SK-N-SH (cell line): ENCODE measurements at regions not wholly inside any gene's neighbourhood (a gene's known extent, or its start where the extent isn't known, plus 50 kb on each side); places are given as distances from the start of the nearest gene placed in this dataset.
"Not testable (repeated sequence)": the region's sequence is repeated elsewhere in the genome, so short reads cannot be mapped to it uniquely, and the experiment has no call there.

Source experiments
- CTCF ChIA-PET: fragments of 300-600, 350-600 bp; formaldehyde crosslinking; extraction: SDS; loops from one replicate; lab custom pipeline; 2021; lab: Yijun Ruan, JAX
- POLR2A ChIA-PET: fragments of 350-600 bp; sonication (Branson Sonifier 250); formaldehyde crosslinking; extraction: SDS; loops from one replicate; lab custom pipeline; 2020; ENCODE audit warnings: antibody characterized with exemption, inconsistent platforms; lab: Yijun Ruan, JAX
- DNase-seq: peaks from one replicate; pipeline ENCODE4 v3.0.0; 2012
- H2AFZ ChIP-seq: fragments of 200-600 bp; sonication (generic); 2 replicates; pipeline ENCODE4 v1.8.1; 2016; ENCODE audit warnings: antibody characterized with exemption, mild to moderate bottlenecking, low read depth
- H3F3A ChIP-seq: fragments of 200-600 bp; sonication (generic); replicated peaks from 2 replicates; pipeline ENCODE3; 2016; ENCODE audit warnings: antibody characterized with exemption, mild to moderate bottlenecking; ENCODE audit not compliant: insufficient read depth
- H3K27ac ChIP-seq, 2 experiments: fragments of 200-500 bp in 1 of 2; fragments of 200-600 bp in 1 of 2; sonication (Bioruptor generic) in 1 of 2; sonication (generic), shearing (Covaris generic) in 1 of 2; 2 replicates each; pipeline versions ENCODE4 v1.5.1 to v1.6.1; 2014 to 2016; ENCODE audit warnings: low read depth in 2 of 2, inconsistent platforms in 1 of 2, low read length in 1 of 2, mild to moderate bottlenecking in 1 of 2, mixed read lengths in 1 of 2
- H3K27me3 ChIP-seq: fragments of 200-600 bp; sonication (generic), shearing (Covaris generic); 2 replicates; pipeline ENCODE4 v1.6.1; 2016; ENCODE audit warnings: mixed run types; ENCODE audit not compliant: insufficient read depth
- H3K36me3 ChIP-seq, 2 experiments: fragments of 200-500 bp in 1 of 2; fragments of 200-600 bp in 1 of 2; sonication (Bioruptor generic) in 1 of 2; sonication (generic) in 1 of 2; replicated peaks in 1 of 2; 2 replicates each; pipeline versions ENCODE3 to v1.5.1; 2014 to 2016; ENCODE audit warnings: low read length in 1 of 2, mild to moderate bottlenecking in 1 of 2; ENCODE audit not compliant: insufficient read depth in 2 of 2, control insufficient read depth in 1 of 2
- H3K4me1 ChIP-seq, 2 experiments: fragments of 200-500 bp in 1 of 2; fragments of 200-600 bp in 1 of 2; sonication (Bioruptor generic) in 1 of 2; sonication (generic), shearing (Covaris generic) in 1 of 2; 2 replicates each; pipeline versions ENCODE4 v1.5.1 to v1.6.1; 2014 to 2016; ENCODE audit warnings: low read depth in 1 of 2, low read length in 1 of 2, mixed run types in 1 of 2; ENCODE audit not compliant: insufficient read depth in 2 of 2, control insufficient read depth in 1 of 2
- H3K4me2 ChIP-seq: fragments of 200-600 bp; sonication (generic), shearing (Covaris generic); 2 replicates; pipeline ENCODE4 v1.6.1; 2017; ENCODE audit warnings: mixed run types
- H3K4me3 ChIP-seq, 2 experiments: fragments of 200-500 bp in 1 of 2; fragments of 200-600 bp in 1 of 2; sonication (Bioruptor generic) in 1 of 2; sonication (generic), shearing (Covaris generic) in 1 of 2; 2 replicates each; pipeline versions ENCODE4 v1.5.1 to v1.8.1; 2014 to 2016; ENCODE audit warnings: low read depth in 2 of 2, inconsistent platforms in 1 of 2, low read length in 1 of 2, mild to moderate bottlenecking in 1 of 2, mixed read lengths in 1 of 2, moderate library complexity in 1 of 2
- H3K79me2 ChIP-seq: fragments of 200-600 bp; sonication (generic); 2 replicates; pipeline ENCODE4 v1.8.1; 2017; ENCODE audit warnings: mild to moderate bottlenecking; ENCODE audit not compliant: insufficient read depth
- H3K9ac ChIP-seq: fragments of 200-600 bp; sonication (generic); 2 replicates; pipeline ENCODE4 v1.6.1; 2017; ENCODE audit warnings: mixed run types
- H3K9me2 ChIP-seq: fragments of 200-600 bp; sonication (generic); 2 replicates; pipeline ENCODE4 v1.6.1; 2017; ENCODE audit warnings: mixed run types
- H3K9me3 ChIP-seq: fragments of 200-600 bp; sonication (generic); 2 replicates; pipeline ENCODE4 v1.6.1; 2017; ENCODE audit warnings: mixed run types, mild to moderate bottlenecking, moderate library complexity
- H4K20me1 ChIP-seq: fragments of 200-600 bp; sonication (generic); 2 replicates; pipeline ENCODE4 v1.6.1; 2017; ENCODE audit warnings: mild to moderate bottlenecking, mixed run types; ENCODE audit not compliant: insufficient read depth
- CHD2 ChIP-seq: fragments of 150-350 bp; IDR thresholded peaks from 2 replicates; pipeline ENCODE4 v1.6.1; 2018; ENCODE audit warnings: low read length; ENCODE audit not compliant: partially characterized antibody
- EP300 ChIP-seq, 2 experiments: IDR thresholded peaks; 2 replicates each; pipeline versions ENCODE4 v1.4.0 to v1.6.1; 2012; ENCODE audit warnings: borderline replicate concordance in 1 of 2, low read depth in 1 of 2, low read length in 1 of 2
- EZH2phosphoT487 ChIP-seq: fragments of 200-600 bp; sonication (generic); IDR thresholded peaks from 2 replicates; pipeline ENCODE4 v1.6.1; 2017; ENCODE audit warnings: low read depth, mixed run types, mild to moderate bottlenecking, antibody characterized with exemption, moderate library complexity, borderline replicate concordance
- FOXJ3 ChIP-seq: sonication (generic); formaldehyde crosslinking; IDR thresholded peaks from 2 replicates; pipeline ENCODE4 v1.5.1; 2020; ENCODE audit warnings: mild to moderate bottlenecking, missing genetic modification reagents
- FOXM1 ChIP-seq: IDR thresholded peaks from 2 replicates; pipeline ENCODE4 v1.4.0; 2012; ENCODE audit warnings: low read depth, mild to moderate bottlenecking
- NRF1 ChIP-seq: IDR thresholded peaks from 2 replicates; pipeline ENCODE4 v1.6.1; 2012; ENCODE audit warnings: low read depth, mild to moderate bottlenecking, low read length
- RAD21 ChIP-seq: IDR thresholded peaks from 2 replicates; pipeline ENCODE4 v1.6.1; 2012; ENCODE audit warnings: mild to moderate bottlenecking, low read length
- RXRA ChIP-seq: IDR thresholded peaks from 2 replicates; pipeline ENCODE4 v1.4.0; 2012; ENCODE audit warnings: low read depth, mild to moderate bottlenecking, borderline replicate concordance
- SIN3A ChIP-seq: IDR thresholded peaks from 2 replicates; pipeline ENCODE4 v1.6.1; 2012; ENCODE audit warnings: low read depth, mild to moderate bottlenecking, low read length, moderate library complexity, borderline replicate concordance
- SMC3 ChIP-seq: IDR thresholded peaks from 2 replicates; pipeline ENCODE4 v1.6.1; 2012; ENCODE audit warnings: low read depth, low read length, improper control_type of control experiment
- WGBS: methylation state at CpG from one replicate; pipeline ENCODE4 v1.1.6; 2017; ENCODE audit warnings: low lambda C conversion rate; 5-methylcytosine and 5-hydroxymethylcytosine counted together
- TF ChIP-seq, protein P1 (sequence below): IDR thresholded peaks from 2 replicates; pipeline ENCODE4; 2012
- TF ChIP-seq, protein P2 (sequence below): IDR thresholded peaks from 2 replicates; pipeline ENCODE4 v1.4.0; 2012; ENCODE audit warnings: low read depth, borderline replicate concordance
- TF ChIP-seq, protein P3 (sequence below): IDR thresholded peaks from 2 replicates; pipeline ENCODE4 v1.4.0; 2012; ENCODE audit warnings: low read depth, borderline replicate concordance

DNA sequence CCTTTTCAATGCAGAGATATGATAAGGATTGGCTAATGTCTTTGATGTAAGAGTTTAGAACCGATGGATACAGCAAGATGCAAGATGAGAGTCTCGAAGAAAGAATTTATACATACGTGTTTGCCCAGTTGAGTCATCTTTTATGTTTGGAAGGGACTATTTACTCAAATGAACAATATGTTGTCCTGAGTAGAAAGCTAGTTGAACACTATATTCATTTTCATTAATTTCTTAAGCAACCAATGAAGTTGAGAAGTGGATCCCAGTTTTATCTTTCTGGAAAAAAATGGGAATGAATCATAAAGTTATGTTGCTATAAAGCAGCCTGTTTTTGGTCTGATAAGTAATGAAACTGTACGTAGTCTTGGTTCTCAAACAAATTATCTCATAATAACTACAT is 1431.7 kb upstream of the FLRT2 start:
- CTCF ChIA-PET = no interaction called here
- no peak for TF ChIP-seq CHD2
- TF ChIP-seq, protein P1, sequence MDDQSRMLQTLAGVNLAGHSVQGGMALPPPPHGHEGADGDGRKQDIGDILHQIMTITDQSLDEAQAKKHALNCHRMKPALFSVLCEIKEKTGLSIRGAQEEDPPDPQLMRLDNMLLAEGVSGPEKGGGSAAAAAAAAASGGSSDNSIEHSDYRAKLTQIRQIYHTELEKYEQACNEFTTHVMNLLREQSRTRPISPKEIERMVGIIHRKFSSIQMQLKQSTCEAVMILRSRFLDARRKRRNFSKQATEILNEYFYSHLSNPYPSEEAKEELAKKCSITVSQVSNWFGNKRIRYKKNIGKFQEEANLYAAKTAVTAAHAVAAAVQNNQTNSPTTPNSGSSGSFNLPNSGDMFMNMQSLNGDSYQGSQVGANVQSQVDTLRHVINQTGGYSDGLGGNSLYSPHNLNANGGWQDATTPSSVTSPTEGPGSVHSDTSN = no peak
- TF ChIP-seq EP300 (IDR thresholded peaks at IDR 0.05; ENCODE audit: borderline replicate concordance in 1 of 2, low read depth in 1 of 2, low read length in 1 of 2) = no peak
- TF ChIP-seq FOXM1 = no peak
- no peak for TF ChIP-seq FOXJ3
- no peak for TF ChIP-seq NRF1
- TF ChIP-seq SIN3A = no peak
- no peak for TF ChIP-seq RAD21
- no peak for TF ChIP-seq RXRA
- TF ChIP-seq EZH2phosphoT487 = no peak
- no peak for TF ChIP-seq SMC3
- TF ChIP-seq, protein P2, sequence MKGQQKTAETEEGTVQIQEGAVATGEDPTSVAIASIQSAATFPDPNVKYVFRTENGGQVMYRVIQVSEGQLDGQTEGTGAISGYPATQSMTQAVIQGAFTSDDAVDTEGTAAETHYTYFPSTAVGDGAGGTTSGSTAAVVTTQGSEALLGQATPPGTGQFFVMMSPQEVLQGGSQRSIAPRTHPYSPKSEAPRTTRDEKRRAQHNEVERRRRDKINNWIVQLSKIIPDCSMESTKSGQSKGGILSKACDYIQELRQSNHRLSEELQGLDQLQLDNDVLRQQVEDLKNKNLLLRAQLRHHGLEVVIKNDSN = no peak
- TF ChIP-seq, protein P3, sequence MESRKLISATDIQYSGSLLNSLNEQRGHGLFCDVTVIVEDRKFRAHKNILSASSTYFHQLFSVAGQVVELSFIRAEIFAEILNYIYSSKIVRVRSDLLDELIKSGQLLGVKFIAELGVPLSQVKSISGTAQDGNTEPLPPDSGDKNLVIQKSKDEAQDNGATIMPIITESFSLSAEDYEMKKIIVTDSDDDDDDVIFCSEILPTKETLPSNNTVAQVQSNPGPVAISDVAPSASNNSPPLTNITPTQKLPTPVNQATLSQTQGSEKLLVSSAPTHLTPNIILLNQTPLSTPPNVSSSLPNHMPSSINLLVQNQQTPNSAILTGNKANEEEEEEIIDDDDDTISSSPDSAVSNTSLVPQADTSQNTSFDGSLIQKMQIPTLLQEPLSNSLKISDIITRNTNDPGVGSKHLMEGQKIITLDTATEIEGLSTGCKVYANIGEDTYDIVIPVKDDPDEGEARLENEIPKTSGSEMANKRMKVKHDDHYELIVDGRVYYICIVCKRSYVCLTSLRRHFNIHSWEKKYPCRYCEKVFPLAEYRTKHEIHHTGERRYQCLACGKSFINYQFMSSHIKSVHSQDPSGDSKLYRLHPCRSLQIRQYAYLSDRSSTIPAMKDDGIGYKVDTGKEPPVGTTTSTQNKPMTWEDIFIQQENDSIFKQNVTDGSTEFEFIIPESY = no peak
- Histone ChIP-seq H3K4me1 (no peaks in the 10 kb centered on the region), H3K9ac (no peak overlapping the region), H3K79me2 (no peaks in the 10 kb centered on the region), H2AFZ (no peak overlapping the region), H4K20me1 (no peaks in the 10 kb centered on the region), H3K4me3 (no peak overlapping the region), H3K4me2 (no peak overlapping the region), H3K9me2 (no peaks in the 10 kb centered on the region), H3F3A (no peaks in the 10 kb centered on the region), H3K27me3 (no peaks in the 10 kb centered on the region), H3K9me3 (no peaks in the 10 kb centered on the region), H3K36me3 (no peaks in the 10 kb centered on the region), H3K27ac (no peak overlapping the region)
- POLR2A ChIA-PET = no interaction called here
- no peak for DNase-seq
- 21% methylated on average over 4 of the region's 4 CpGs for WGBS

DNA sequence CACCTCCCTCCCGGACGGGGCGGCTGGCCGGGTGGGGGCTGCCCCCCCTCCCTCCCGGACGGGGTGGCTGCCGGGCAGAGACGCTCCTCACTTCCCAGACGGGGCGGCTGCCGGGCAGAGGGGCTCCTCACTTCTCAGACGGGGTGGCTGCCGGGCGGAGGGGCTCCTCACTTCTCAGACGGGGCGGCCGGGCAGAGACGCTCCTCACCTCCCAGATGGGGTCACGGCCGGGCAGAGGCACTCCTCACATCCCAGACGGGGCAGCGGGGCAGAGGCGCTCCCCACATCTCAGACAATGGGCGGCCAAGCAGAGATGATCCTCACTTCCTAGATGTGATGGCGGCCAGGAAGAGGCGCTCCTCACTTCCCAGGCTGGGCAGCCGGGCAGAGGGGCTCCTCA is 1430.4 kb upstream of the FLRT2 start:
- H3K4me1 ChIP-seq, H2AFZ ChIP-seq, H3F3A ChIP-seq, H3K36me3 ChIP-seq, H3K9me2 ChIP-seq, H3K9me3 ChIP-seq, H4K20me1 ChIP-seq, CTCF ChIA-PET, H3K9ac ChIP-seq, POLR2A ChIA-PET, H3K4me2 ChIP-seq, DNase-seq, H3K27me3 ChIP-seq, H3K4me3 ChIP-seq, H3K79me2 ChIP-seq, H3K27ac ChIP-seq: not testable (repeated sequence)
- 50% methylated on average over 2 of the region's 27 CpGs for WGBS
